ENCODE measurements at regions not wholly inside any gene's neighbourhood (a gene's known extent, or its start where the extent isn't known, plus 50 kb on each side); places are given as distances from the start of the nearest gene placed in this dataset.

- no peaks in the 10 kb centered on the region for H3K79me1 ChIP-seq (ENCODE audit: low read depth in 1 of 2, low read length in 2 of 2)
- H4K8ac ChIP-seq (ENCODE audit: low read depth in 2 of 2, low read length in 2 of 2): no peak overlapping the region
- no peak overlapping the region for H3K4me3 ChIP-seq (ENCODE audit: insufficient read depth, low read depth, low read length)
- ChIA-PET POLR2A (ENCODE audit: unreplicated experiment) (no interaction called here), CTCF (no interaction called here)
- no peak overlapping the region for H3K27ac ChIP-seq (ENCODE audit: insufficient read depth, low read length)
- no peaks in the 10 kb centered on the region; the same call in 1 of the 2 replicates for H3K9me3 ChIP-seq (ENCODE audit: control insufficient read depth, insufficient read depth, low read length)
- H2BK15ac ChIP-seq (ENCODE audit: low read depth, low read length): no peak overlapping the region
- dilution Hi-C loops (cut with HindIII; ENCODE audit: low sequenced_read_pairs, unreplicated experiment): no loop called here
- H4K5ac ChIP-seq (ENCODE audit: low read depth, low read length): no peak overlapping the region
- H3K23ac ChIP-seq (ENCODE audit: low read depth, low read length): no peak overlapping the region
- DNase-seq (peak; percentile 1), ATAC-seq (ENCODE audit: low read depth) (no peak)
- no peaks in the 10 kb centered on the region for H3K9me1 ChIP-seq (ENCODE audit: insufficient read depth, low read length)
- in situ Hi-C loops (cut with MboI; ENCODE audit: low sequenced_read_pairs): no loop called here
- H3K14ac ChIP-seq (replicated peaks; ENCODE audit: low read depth, low read length): no peak overlapping the region
- no peak overlapping the region for H2AK5ac ChIP-seq (ENCODE audit: low read depth, low read length)
- H3K4ac ChIP-seq (ENCODE audit: low read depth, low read length): no peak overlapping the region
- H3K36me3 ChIP-seq (ENCODE audit: control insufficient read depth, insufficient read depth, low read length): no peaks in the 10 kb centered on the region
- no peak overlapping the region for H2BK120ac ChIP-seq (ENCODE audit: low read depth, low read length)
- H3K4me2 ChIP-seq (ENCODE audit: low read depth, low read length): no peak overlapping the region
- no peak overlapping the region for H3K9ac ChIP-seq (ENCODE audit: low read depth, low read length)
- H4K91ac ChIP-seq (ENCODE audit: insufficient read depth, low read depth, low read length): no peak overlapping the region
- no TSS peak for BruUV-seq (replicated peaks)
- no peak overlapping the region for H2AFZ ChIP-seq (replicated peaks; ENCODE audit: low read length, poor library complexity)
- TF ChIP-seq CHD1 (IDR thresholded peaks at IDR 0.05; ENCODE audit: low read depth, low read length) (no peak), SMC3 (IDR thresholded peaks at IDR 0.05; ENCODE audit: low read depth, low read length) (no peak), NFE2L2 (IDR thresholded peaks at IDR 0.05; ENCODE audit: low read depth, low read length) (no peak), BHLHE40 (IDR thresholded peaks at IDR 0.05; ENCODE audit: low read depth, low read length) (no peak), USF2 (IDR thresholded peaks at IDR 0.05; ENCODE audit: low read depth, low read length) (no peak), RAD21 (IDR thresholded peaks at IDR 0.05; ENCODE audit: low read length) (no peak), CEBPB (IDR thresholded peaks at IDR 0.05; ENCODE audit: low read depth, low read length) (no peak), POLR2A (IDR thresholded peaks at IDR 0.05; ENCODE audit: low read depth, low read length) (no peak), RFX5 (IDR thresholded peaks at IDR 0.05; ENCODE audit: low read depth, low read length) (no peak), MAFK (IDR thresholded peaks at IDR 0.05; ENCODE audit: low read depth, low read length) (no peak), MXI1 (IDR thresholded peaks at IDR 0.05; ENCODE audit: borderline replicate concordance, low read depth, low read length) (no peak), FOS (IDR thresholded peaks at IDR 0.05; ENCODE audit: low read depth, low read length) (no peak), RCOR1 (IDR thresholded peaks at IDR 0.05; ENCODE audit: insufficient replicate concordance, low read length) (no peak), MAZ (IDR thresholded peaks at IDR 0.05; ENCODE audit: borderline replicate concordance, low read depth, low read length) (no peak), ELK1 (IDR thresholded peaks at IDR 0.05; ENCODE audit: borderline replicate concordance, low read depth, low read length) (no peak)
- TF ChIP-seq, protein P1, sequence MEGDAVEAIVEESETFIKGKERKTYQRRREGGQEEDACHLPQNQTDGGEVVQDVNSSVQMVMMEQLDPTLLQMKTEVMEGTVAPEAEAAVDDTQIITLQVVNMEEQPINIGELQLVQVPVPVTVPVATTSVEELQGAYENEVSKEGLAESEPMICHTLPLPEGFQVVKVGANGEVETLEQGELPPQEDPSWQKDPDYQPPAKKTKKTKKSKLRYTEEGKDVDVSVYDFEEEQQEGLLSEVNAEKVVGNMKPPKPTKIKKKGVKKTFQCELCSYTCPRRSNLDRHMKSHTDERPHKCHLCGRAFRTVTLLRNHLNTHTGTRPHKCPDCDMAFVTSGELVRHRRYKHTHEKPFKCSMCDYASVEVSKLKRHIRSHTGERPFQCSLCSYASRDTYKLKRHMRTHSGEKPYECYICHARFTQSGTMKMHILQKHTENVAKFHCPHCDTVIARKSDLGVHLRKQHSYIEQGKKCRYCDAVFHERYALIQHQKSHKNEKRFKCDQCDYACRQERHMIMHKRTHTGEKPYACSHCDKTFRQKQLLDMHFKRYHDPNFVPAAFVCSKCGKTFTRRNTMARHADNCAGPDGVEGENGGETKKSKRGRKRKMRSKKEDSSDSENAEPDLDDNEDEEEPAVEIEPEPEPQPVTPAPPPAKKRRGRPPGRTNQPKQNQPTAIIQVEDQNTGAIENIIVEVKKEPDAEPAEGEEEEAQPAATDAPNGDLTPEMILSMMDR (conservative IDR thresholded peaks at IDR 0.05; ENCODE audit: low read depth, low read length): no peak
- no peaks in the 10 kb centered on the region for H3K4me1 ChIP-seq (ENCODE audit: control insufficient read depth, insufficient read depth, low read length)
- H2AK9ac ChIP-seq (replicated peaks; ENCODE audit: low read depth, low read length, poor library complexity): no peak overlapping the region
- H3K27me3 ChIP-seq (ENCODE audit: control insufficient read depth, insufficient read depth, low read length): no peaks in the 10 kb centered on the region; the same call in 1 of the 2 replicates
- no peak overlapping the region for H3K18ac ChIP-seq (ENCODE audit: low read depth, low read length)
- intact Hi-C loops (cut with micrococcal nuclease): loop anchor here (1.0 kb wide), 1 partner anchor 37 kb away; no protein-coding TSS in a partner anchor
- no peak overlapping the region for H2BK20ac ChIP-seq (ENCODE audit: low read depth, low read length)
- no peak overlapping the region for H2BK5ac ChIP-seq (ENCODE audit: low read depth, low read length, poor library complexity, severe bottlenecking)
- H4K20me1 ChIP-seq (ENCODE audit: insufficient read depth, low read length): no peaks in the 10 kb centered on the region
- WGBS, 2 experiments (ENCODE audit: extremely low coverage in 2 of 2, insufficient read length in 1 of 2): no CpG with 5 or more reads among the region's 1 CpG
- no peak overlapping the region for H3K56ac ChIP-seq (ENCODE audit: extremely low read depth, insufficient read depth, low read length)
Measured at GRCh38 chr6:126600258-126600916, 260.5 kb downstream of the CENPW start.
